ENCODE measurements at regions not wholly inside any gene's neighbourhood (a gene's known extent, or its start where the extent isn't known, plus 50 kb on each side); places are given as distances from the start of the nearest gene placed in this dataset.

- DNase-seq (ENCODE audit: low read depth): no peak
Measured at GRCh38 chr2:189369566-189369965, 71.7 kb upstream of the WDR75 start.

GRCh38 chr2:189370719-189371118 lies 70.6 kb upstream of the WDR75 start:
- DNase-seq (ENCODE audit: low read depth): no peak

- DNase-seq (ENCODE audit: low read depth): no peak
Measured at GRCh38 chr2:189372688-189373257, 68.5 kb upstream of the WDR75 start.

- DNase-seq (ENCODE audit: low read depth): no peak
Measured at GRCh38 chr2:189374481-189374880, 66.8 kb upstream of the WDR75 start.

GRCh38 chr2:189375842-189376241 lies 65.4 kb upstream of the WDR75 start:
- DNase-seq (ENCODE audit: low read depth): no peak

- DNase-seq (ENCODE audit: low read depth): peak; percentile 57
Measured at GRCh38 chr2:189379287-189379630, 62.0 kb upstream of the WDR75 start.

- DNase-seq (ENCODE audit: low read depth): no peak
Measured at GRCh38 chr2:189379731-189380261, 61.5 kb upstream of the WDR75 start.

GRCh38 chr2:189382668-189383067 lies 58.6 kb upstream of the WDR75 start:
- no peak for DNase-seq (ENCODE audit: low read depth)

GRCh38 chr2:189386741-189387140 lies 54.5 kb upstream of the WDR75 start:
- no peak for DNase-seq (ENCODE audit: low read depth)

- DNase-seq (ENCODE audit: low read depth): no peak
Measured at GRCh38 chr2:189391201-189391600, 50.1 kb upstream of the WDR75 start.

Data from GM04503 (cell line).